Neural cell (in vitro differentiated cells): ENCODE measurements at regions not wholly inside any gene's neighbourhood (a gene's known extent, or its start where the extent isn't known, plus 50 kb on each side); places are given as distances from the start of the nearest gene placed in this dataset.

Experiments
- EZH2 ChIP-seq: fragments of 200-600, 300-800 bp; shearing (Covaris generic), sonication (generic); IDR thresholded peaks from 2 replicates; pipeline ENCODE4 v1.6.1; 2014; ENCODE audit warnings: antibody characterized with exemption, low read length, borderline replicate concordance, mild to moderate bottlenecking; ENCODE audit not compliant: insufficient read depth, poor library complexity, severe bottlenecking
- MXI1 ChIP-seq: fragments of 450-650 bp; conservative IDR thresholded peaks from 2 replicates; pipeline ENCODE4 v1.6.1; 2014; ENCODE audit warnings: antibody characterized with exemption, mild to moderate bottlenecking; ENCODE audit not compliant: poor library complexity, severe bottlenecking
- POLR2AphosphoS5 ChIP-seq: IDR thresholded peaks from 2 replicates; pipeline ENCODE4 v1.6.1; 2012
- RAD21 ChIP-seq: fragments of 450-650 bp; conservative IDR thresholded peaks from 2 replicates; pipeline ENCODE4 v1.6.1; 2014; ENCODE audit warnings: antibody characterized with exemption, mild to moderate bottlenecking, moderate library complexity
- REST ChIP-seq: IDR thresholded peaks from 2 replicates; pipeline ENCODE4 v1.6.1; 2012; ENCODE audit warnings: borderline replicate concordance
- SMC3 ChIP-seq: fragments of 450-650 bp; conservative IDR thresholded peaks from 2 replicates; pipeline ENCODE4 v1.6.1; 2014; ENCODE audit warnings: antibody characterized with exemption, mild to moderate bottlenecking, moderate library complexity; ENCODE audit not compliant: poor library complexity
- TF ChIP-seq, protein P1 (sequence below): fragments of 450-650 bp; IDR thresholded peaks from 2 replicates; pipeline ENCODE4 v1.5.1; 2014; ENCODE audit warnings: antibody characterized with exemption, mild to moderate bottlenecking, moderate library complexity; ENCODE audit not compliant: poor library complexity, severe bottlenecking

DNA sequence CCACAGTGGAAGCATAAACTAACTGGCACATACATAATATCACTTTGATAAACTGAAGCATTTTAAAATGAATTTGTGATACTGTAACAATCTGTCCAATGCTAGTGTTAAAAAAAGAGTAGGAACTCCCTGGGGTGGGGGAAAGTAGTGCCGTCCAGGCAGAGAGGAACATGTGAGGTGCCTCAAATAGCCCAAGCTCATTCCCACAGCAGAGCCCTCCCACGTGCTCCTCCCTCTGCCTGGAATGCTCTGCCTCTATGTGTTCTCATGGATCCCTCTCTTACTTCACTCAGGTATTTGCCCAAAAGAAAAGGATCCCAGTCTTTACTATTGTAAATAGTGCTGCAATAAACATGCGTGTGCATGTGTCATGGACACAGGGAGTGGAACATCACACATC is 188.1 kb downstream of the NHLRC3 start:
- TF ChIP-seq, protein P1, sequence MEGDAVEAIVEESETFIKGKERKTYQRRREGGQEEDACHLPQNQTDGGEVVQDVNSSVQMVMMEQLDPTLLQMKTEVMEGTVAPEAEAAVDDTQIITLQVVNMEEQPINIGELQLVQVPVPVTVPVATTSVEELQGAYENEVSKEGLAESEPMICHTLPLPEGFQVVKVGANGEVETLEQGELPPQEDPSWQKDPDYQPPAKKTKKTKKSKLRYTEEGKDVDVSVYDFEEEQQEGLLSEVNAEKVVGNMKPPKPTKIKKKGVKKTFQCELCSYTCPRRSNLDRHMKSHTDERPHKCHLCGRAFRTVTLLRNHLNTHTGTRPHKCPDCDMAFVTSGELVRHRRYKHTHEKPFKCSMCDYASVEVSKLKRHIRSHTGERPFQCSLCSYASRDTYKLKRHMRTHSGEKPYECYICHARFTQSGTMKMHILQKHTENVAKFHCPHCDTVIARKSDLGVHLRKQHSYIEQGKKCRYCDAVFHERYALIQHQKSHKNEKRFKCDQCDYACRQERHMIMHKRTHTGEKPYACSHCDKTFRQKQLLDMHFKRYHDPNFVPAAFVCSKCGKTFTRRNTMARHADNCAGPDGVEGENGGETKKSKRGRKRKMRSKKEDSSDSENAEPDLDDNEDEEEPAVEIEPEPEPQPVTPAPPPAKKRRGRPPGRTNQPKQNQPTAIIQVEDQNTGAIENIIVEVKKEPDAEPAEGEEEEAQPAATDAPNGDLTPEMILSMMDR = no peak
- TF ChIP-seq EZH2 = no peak
- no peak for TF ChIP-seq POLR2AphosphoS5
- TF ChIP-seq RAD21 = no peak
- no peak for TF ChIP-seq REST
- no peak for TF ChIP-seq SMC3
- no peak for TF ChIP-seq MXI1
